BJ (cell line): ENCODE measurements at regions not wholly inside any gene's neighbourhood (a gene's known extent, or its start where the extent isn't known, plus 50 kb on each side); places are given as distances from the start of the nearest gene placed in this dataset.

ENCODE experiments used
- CTCF ChIA-PET: fragments of 350-600 bp; formaldehyde crosslinking; extraction: SDS; loops from one replicate; lab custom pipeline; 2021; ENCODE audit warnings: antibody characterized with exemption, inconsistent platforms; lab: Yijun Ruan, JAX
- POLR2A ChIA-PET: fragments of 300-600 bp; sonication (Branson Sonifier 250); formaldehyde crosslinking; extraction: SDS; loops from one replicate; lab custom pipeline; 2021; ENCODE audit warnings: antibody characterized with exemption; lab: Charles Lee
- DNase-seq: peaks from one replicate; pipeline ENCODE4 v3.0.0-alpha.2; 2011; ENCODE audit warnings: low read depth
- H3K27me3 ChIP-seq: 2 replicates; pipeline ENCODE4 v1.6.0; 2011; ENCODE audit warnings: low read length; ENCODE audit not compliant: control insufficient read depth, insufficient read depth
- H3K36me3 ChIP-seq: 2 replicates; pipeline ENCODE4 v1.5.1; 2011; ENCODE audit warnings: low read length; ENCODE audit not compliant: control insufficient read depth, insufficient read depth
- H3K4me3 ChIP-seq: 2 replicates; pipeline ENCODE4 v1.5.1; 2011; ENCODE audit warnings: low read depth, mild to moderate bottlenecking, control low read depth, low read length
- TF ChIP-seq, protein P1 (sequence below): IDR thresholded peaks from 2 replicates; pipeline ENCODE4 v1.5.1; 2011; ENCODE audit warnings: low read depth, mild to moderate bottlenecking, control low read depth, inconsistent platforms, low read length, moderate library complexity; ENCODE audit not compliant: insufficient read depth

DNA sequence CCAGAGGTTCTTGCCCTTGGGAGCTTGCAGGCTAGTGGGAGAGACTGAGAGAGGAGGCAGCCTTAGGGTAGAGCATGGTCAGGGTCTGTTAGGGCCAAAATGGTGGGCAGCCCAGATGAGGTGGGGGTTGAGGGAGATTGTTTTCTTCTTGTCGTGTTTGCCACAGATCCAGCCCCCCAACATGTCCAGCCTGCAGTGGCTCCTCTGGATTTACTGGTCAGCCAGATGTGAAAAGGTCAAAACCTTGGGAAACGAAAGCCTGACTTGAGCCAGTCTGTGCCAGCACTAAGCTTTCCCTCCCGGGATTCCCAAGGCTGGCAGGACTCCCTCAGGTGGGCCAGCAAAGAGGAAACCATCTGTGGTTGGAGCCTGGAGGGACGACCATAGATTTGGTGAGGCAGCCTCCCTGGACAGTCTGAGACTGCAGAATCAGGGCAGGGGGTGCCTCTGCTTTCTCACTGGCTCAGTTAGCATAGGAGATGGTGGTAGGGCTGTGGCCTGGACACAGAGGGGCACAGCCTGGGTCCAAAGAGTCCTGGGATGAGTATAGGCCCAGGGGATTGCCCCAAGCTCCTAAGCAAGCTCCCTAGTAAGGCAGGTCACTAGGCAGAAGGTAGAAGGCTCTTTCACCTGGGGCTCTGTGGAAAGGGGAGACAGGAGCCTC, 51.2 kb upstream of the PRR23C start:
- Histone ChIP-seq H3K4me3 (no peak overlapping the region), H3K27me3 (peaks cover 3% of the 10 kb centered on the region; the same call in 1 of the 2 replicates), H3K36me3 (no peaks in the 10 kb centered on the region)
- TF ChIP-seq, protein P1, sequence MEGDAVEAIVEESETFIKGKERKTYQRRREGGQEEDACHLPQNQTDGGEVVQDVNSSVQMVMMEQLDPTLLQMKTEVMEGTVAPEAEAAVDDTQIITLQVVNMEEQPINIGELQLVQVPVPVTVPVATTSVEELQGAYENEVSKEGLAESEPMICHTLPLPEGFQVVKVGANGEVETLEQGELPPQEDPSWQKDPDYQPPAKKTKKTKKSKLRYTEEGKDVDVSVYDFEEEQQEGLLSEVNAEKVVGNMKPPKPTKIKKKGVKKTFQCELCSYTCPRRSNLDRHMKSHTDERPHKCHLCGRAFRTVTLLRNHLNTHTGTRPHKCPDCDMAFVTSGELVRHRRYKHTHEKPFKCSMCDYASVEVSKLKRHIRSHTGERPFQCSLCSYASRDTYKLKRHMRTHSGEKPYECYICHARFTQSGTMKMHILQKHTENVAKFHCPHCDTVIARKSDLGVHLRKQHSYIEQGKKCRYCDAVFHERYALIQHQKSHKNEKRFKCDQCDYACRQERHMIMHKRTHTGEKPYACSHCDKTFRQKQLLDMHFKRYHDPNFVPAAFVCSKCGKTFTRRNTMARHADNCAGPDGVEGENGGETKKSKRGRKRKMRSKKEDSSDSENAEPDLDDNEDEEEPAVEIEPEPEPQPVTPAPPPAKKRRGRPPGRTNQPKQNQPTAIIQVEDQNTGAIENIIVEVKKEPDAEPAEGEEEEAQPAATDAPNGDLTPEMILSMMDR = no peak
- CTCF ChIA-PET = interaction anchor here (5.0 kb wide), 1 partner anchor 15 kb away, joined by 24 read pairs; no protein-coding TSS in a partner anchor
- POLR2A ChIA-PET = no interaction called here
- no peak for DNase-seq

DNA sequence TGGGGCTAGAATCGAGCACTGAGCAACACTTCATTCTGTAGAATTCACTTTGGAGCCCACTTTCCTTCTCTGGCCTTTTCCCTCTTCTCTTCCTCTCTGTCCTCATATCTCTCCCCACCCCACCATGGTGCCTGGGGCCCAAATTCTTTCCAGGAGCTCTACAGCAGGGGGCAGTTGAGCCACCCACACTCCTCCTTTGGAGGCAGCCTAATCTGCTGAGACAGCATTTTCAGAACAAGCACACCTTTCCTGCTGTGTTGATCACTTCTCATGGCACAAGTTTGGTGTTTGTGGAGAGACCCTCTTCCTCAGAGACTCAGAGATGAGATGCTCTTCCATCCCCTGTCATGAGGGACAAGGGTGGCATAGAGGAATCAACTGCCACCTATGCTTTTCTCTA, 52.0 kb upstream of the PRR23C start:
- DNase-seq = no peak
- H3K27me3 ChIP-seq = peaks cover 3% of the 10 kb centered on the region; the same call in 1 of the 2 replicates
- TF ChIP-seq, protein P1 = no peak
- H3K36me3 ChIP-seq = no peaks in the 10 kb centered on the region
- CTCF ChIA-PET = interaction anchor here (0.6 to 5.0 kb wide), 2 partner anchors 14 to 712 kb away, joined by 3 to 24 read pairs; no protein-coding TSS in a partner anchor
- H3K4me3 ChIP-seq = no peak overlapping the region
- POLR2A ChIA-PET = no interaction called here

GRCh38 chr3:139098391-139098790, 53.7 kb upstream of the PRR23C start:
- Histone ChIP-seq H3K36me3 (no peaks in the 10 kb centered on the region), H3K27me3 (peaks cover 6% of the 10 kb centered on the region; the same call in 1 of the 2 replicates), H3K4me3 (no peak overlapping the region)
- ChIA-PET CTCF (interaction anchor here (0.7 to 5.0 kb wide), 3 partner anchors 13 to 232 kb away, joined by 3 to 24 read pairs (median 3); no protein-coding TSS in a partner anchor), POLR2A (no interaction called here)
- DNase-seq = no peak
- TF ChIP-seq, protein P1 = no peak

GRCh38 chr3:139099968-139100817, 55.5 kb upstream of the PRR23C start:
- Histone ChIP-seq H3K27me3 (peaks cover 4% of the 10 kb centered on the region; the same call in 1 of the 2 replicates), H3K36me3 (no peaks in the 10 kb centered on the region), H3K4me3 (no peak overlapping the region)
- ChIA-PET POLR2A (no interaction called here), CTCF (interaction anchor here (0.7 to 1.6 kb wide), 2 partner anchors 11 to 12 kb away, joined by 3 to 7 read pairs; no protein-coding TSS in a partner anchor)
- TF ChIP-seq, protein P1 = no peak
- no peak for DNase-seq

DNA sequence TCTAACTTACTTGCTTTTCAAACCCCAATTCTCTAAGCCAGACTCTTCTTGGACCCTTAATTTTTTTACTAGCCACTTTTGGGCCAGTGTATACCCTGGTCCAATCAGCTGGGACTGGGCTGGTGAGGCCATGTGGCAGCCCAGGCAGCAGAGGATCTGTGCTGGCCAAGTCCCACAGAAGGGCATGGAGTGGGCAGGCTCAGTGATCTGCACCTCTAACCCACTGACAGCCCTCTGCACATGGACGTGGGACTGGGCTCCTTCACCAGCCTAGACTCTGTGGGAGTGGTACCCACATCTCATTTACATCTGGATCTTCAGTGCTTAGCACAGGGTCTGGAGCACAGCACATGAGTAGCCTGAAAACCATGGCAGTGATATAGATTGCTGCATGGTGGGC, 56.1 kb upstream of the PRR23C start:
- CTCF ChIA-PET = interaction anchor here (0.7 to 1.6 kb wide), 3 partner anchors 10 to 229 kb away, joined by 3 to 7 read pairs (median 3); no protein-coding TSS in a partner anchor
- TF ChIP-seq, protein P1 = no peak
- no peaks in the 10 kb centered on the region for H3K36me3 ChIP-seq
- no peak overlapping the region for H3K4me3 ChIP-seq
- POLR2A ChIA-PET = no interaction called here
- DNase-seq = no peak
- 0 out of 2 replicates have a peak, but pooled peaks cover 3% of the 10 kb centered on the region for H3K27me3 ChIP-seq
